Subcutaneous abdominal adipose tissue (tissue), 5 donors: ENCODE measurements at regions not wholly inside any gene's neighbourhood (a gene's known extent, or its start where the extent isn't known, plus 50 kb on each side); places are given as distances from the start of the nearest gene placed in this dataset.

ENCODE experiments used
- H3K27ac ChIP-seq: one replicate; pipeline ENCODE4 v1.7.0; 2013; ENCODE audit warnings: low read depth, mild to moderate bottlenecking, inconsistent platforms, low read length, moderate library complexity
- H3K27me3 ChIP-seq, 5 donors: one replicate each; pipeline ENCODE4 v1.7.0; 2013; ENCODE audit warnings: low read length in 5 of 5, inconsistent platforms in 1 of 5; ENCODE audit not compliant: control insufficient read depth in 5 of 5, insufficient read depth in 4 of 5
- H3K36me3 ChIP-seq, 5 donors: one replicate each; pipeline ENCODE4 v1.7.0; 2013; ENCODE audit warnings: low read length in 5 of 5; ENCODE audit not compliant: control insufficient read depth in 5 of 5, insufficient read depth in 5 of 5
- H3K4me1 ChIP-seq, 5 donors: one replicate each; pipeline ENCODE4 v1.7.0; 2013; ENCODE audit warnings: low read length in 5 of 5, mild to moderate bottlenecking in 3 of 5, moderate library complexity in 1 of 5; ENCODE audit not compliant: control insufficient read depth in 5 of 5, insufficient read depth in 5 of 5
- H3K4me3 ChIP-seq, 5 donors: one replicate each; pipeline ENCODE4 v1.7.0; 2013; ENCODE audit warnings: low read length in 5 of 5, low read depth in 1 of 5
- H3K9ac ChIP-seq, 5 donors: one replicate each; pipeline ENCODE4 v1.7.0; 2013; ENCODE audit warnings: low read length in 5 of 5, mild to moderate bottlenecking in 4 of 5, moderate library complexity in 3 of 5
- H3K9me3 ChIP-seq, 5 donors: one replicate each; pipeline ENCODE4 v1.7.0; 2013; ENCODE audit warnings: low read length in 5 of 5; ENCODE audit not compliant: control insufficient read depth in 5 of 5
- donor health status: healthy.
- donor health status: healthy.
- donor health status: healthy.
- donor health status: healthy.
- donor health status: healthy.

GRCh38 chr13:76735641-76736040, 150.6 kb downstream of the KCTD12 start:
- Histone ChIP-seq H3K9me3 (no peaks in the 10 kb centered on the region), H3K4me3 (no peak overlapping the region), H3K36me3 (no peaks in the 10 kb centered on the region), H3K9ac (no peak overlapping the region), H3K27me3 (no peaks in the 10 kb centered on the region), H3K4me1 (peaks cover 0 to 2% (median 0%) of the 10 kb centered on the region in 5 donors), H3K27ac (no peak overlapping the region)

- Histone ChIP-seq H3K9ac (no peak overlapping the region), H3K4me3 (no peak overlapping the region), H3K36me3 (no peaks in the 10 kb centered on the region), H3K27ac (no peak overlapping the region), H3K4me1 (peaks cover 0 to 6% (median 2%) of the 10 kb centered on the region in 5 donors), H3K9me3 (no peaks in the 10 kb centered on the region), H3K27me3 (no peaks in the 10 kb centered on the region)
Observed at GRCh38 chr13:76733671-76734070, 152.5 kb downstream of the KCTD12 start.

GRCh38 chr13:76732367-76732766, 153.8 kb downstream of the KCTD12 start:
- H3K4me3 ChIP-seq: no peak overlapping the region
- H3K9ac ChIP-seq: no peak overlapping the region
- no peak overlapping the region for H3K27ac ChIP-seq
- H3K36me3 ChIP-seq: no peaks in the 10 kb centered on the region
- H3K27me3 ChIP-seq: no peaks in the 10 kb centered on the region
- H3K9me3 ChIP-seq: no peaks in the 10 kb centered on the region
- H3K4me1 ChIP-seq: peaks cover 0 to 6% (median 2%) of the 10 kb centered on the region in 5 donors

GRCh38 chr13:76730220-76730619, 156.0 kb downstream of the KCTD12 start:
- Histone ChIP-seq H3K4me3 (no peak overlapping the region), H3K36me3 (no peaks in the 10 kb centered on the region), H3K27ac (no peak overlapping the region), H3K27me3 (no peaks in the 10 kb centered on the region), H3K4me1 (peaks cover 0 to 10% (median 6%) of the 10 kb centered on the region in 5 donors), H3K9me3 (peaks cover 0 to 3% (median 0%) of the 10 kb centered on the region in 5 donors), H3K9ac (no peak overlapping the region)

- Histone ChIP-seq H3K36me3 (no peaks in the 10 kb centered on the region), H3K27ac (no peak overlapping the region), H3K27me3 (no peaks in the 10 kb centered on the region), H3K4me1 (peaks cover 0 to 14% (median 11%) of the 10 kb centered on the region in 5 donors), H3K4me3 (no peak overlapping the region), H3K9ac (no peak overlapping the region), H3K9me3 (peaks cover 0 to 3% (median 0%) of the 10 kb centered on the region in 5 donors)
Observed at GRCh38 chr13:76729691-76730090, 156.5 kb downstream of the KCTD12 start.

GRCh38 chr13:76725896-76726295, 160.3 kb downstream of the KCTD12 start:
- H3K4me3 ChIP-seq: no peak overlapping the region

GRCh38 chr13:76725211-76725610, 161.0 kb downstream of the KCTD12 start:
- Histone ChIP-seq H3K27me3 (no peaks in the 10 kb centered on the region), H3K4me3 (no peak overlapping the region), H3K36me3 (no peaks in the 10 kb centered on the region), H3K27ac (no peak overlapping the region), H3K4me1 (peaks cover 8 to 31% (median 28%) of the 10 kb centered on the region in 5 donors), H3K9ac (no peak overlapping the region), H3K9me3 (peaks cover 0 to 3% (median 0%) of the 10 kb centered on the region in 5 donors)

More at GRCh38 chr13:76725896-76726295, 160.3 kb downstream of the KCTD12 start:
- Histone ChIP-seq H3K27me3 (no peaks in the 10 kb centered on the region), H3K4me1 (peaks cover 8 to 31% (median 28%) of the 10 kb centered on the region in 5 donors), H3K36me3 (no peaks in the 10 kb centered on the region), H3K9me3 (peaks cover 0 to 3% (median 0%) of the 10 kb centered on the region in 5 donors), H3K9ac (no peak overlapping the region), H3K27ac (no peak overlapping the region)

- Histone ChIP-seq H3K9me3 (peaks cover 0 to 3% (median 0%) of the 10 kb centered on the region in 5 donors), H3K4me1 (peaks cover 8 to 31% (median 28%) of the 10 kb centered on the region in 5 donors), H3K4me3 (no peak overlapping the region), H3K9ac (no peak overlapping the region), H3K27me3 (no peaks in the 10 kb centered on the region), H3K36me3 (no peaks in the 10 kb centered on the region), H3K27ac (no peak overlapping the region)
Observed at GRCh38 chr13:76724421-76724820, 161.8 kb downstream of the KCTD12 start.

- Histone ChIP-seq H3K36me3 (no peaks in the 10 kb centered on the region), H3K27me3 (no peaks in the 10 kb centered on the region), H3K9me3 (peaks cover 0 to 3% (median 0%) of the 10 kb centered on the region in 5 donors), H3K4me1 (peaks cover 8 to 28% (median 25%) of the 10 kb centered on the region in 5 donors), H3K27ac (no peak overlapping the region), H3K4me3 (no peak overlapping the region), H3K9ac (peak overlapping the region in 1 of 5 donors; percentile 19)
Observed at GRCh38 chr13:76723551-76724232, 162.5 kb downstream of the KCTD12 start.

- H3K27me3 ChIP-seq: no peaks in the 10 kb centered on the region
- H3K9me3 ChIP-seq: peaks cover 0 to 3% (median 0%) of the 10 kb centered on the region in 5 donors
- H3K4me1 ChIP-seq: peaks cover 8 to 28% (median 25%) of the 10 kb centered on the region in 5 donors
- H3K36me3 ChIP-seq: no peaks in the 10 kb centered on the region
- no peak overlapping the region for H3K9ac ChIP-seq
- no peak overlapping the region for H3K4me3 ChIP-seq
- H3K27ac ChIP-seq: no peak overlapping the region
Observed at GRCh38 chr13:76722782-76723181, 163.4 kb downstream of the KCTD12 start.
